Stomach (tissue), 4 donors: ENCODE measurements at regions not wholly inside any gene's neighbourhood (a gene's known extent, or its start where the extent isn't known, plus 50 kb on each side); places are given as distances from the start of the nearest gene placed in this dataset.

Experiments used
- EP300 ChIP-seq: sonication (generic); formaldehyde crosslinking; IDR thresholded peaks from one replicate; pipeline ENCODE4 v1.6.1; 2017; ENCODE audit warnings: antibody characterized with exemption
- POLR2A ChIP-seq, 4 donors: fragments of 450-650 bp; IDR thresholded peaks; one replicate each; pipeline ENCODE4 v1.6.1; 2016; ENCODE audit warnings: antibody characterized with exemption in 4 of 4, control low read depth in 2 of 4, mild to moderate bottlenecking in 1 of 4, moderate library complexity in 1 of 4
- POLR2AphosphoS5 ChIP-seq, 3 donors: sonication (generic); formaldehyde crosslinking; IDR thresholded peaks; one replicate each; pipeline ENCODE4 v1.6.1; 2016; ENCODE audit warnings: antibody characterized with exemption in 3 of 3
- TF ChIP-seq, protein P1 (sequence below), 7 experiments: fragments of 450-650 bp in 4 of 7; fragments of 200-600 bp in 3 of 7; sonication (generic) in 3 of 7; IDR thresholded peaks; one replicate each; pipeline ENCODE4 v1.5.1; 2016 to 2019; ENCODE audit warnings: antibody characterized with exemption in 7 of 7, control low read depth in 2 of 7, mild to moderate bottlenecking in 1 of 7

DNA sequence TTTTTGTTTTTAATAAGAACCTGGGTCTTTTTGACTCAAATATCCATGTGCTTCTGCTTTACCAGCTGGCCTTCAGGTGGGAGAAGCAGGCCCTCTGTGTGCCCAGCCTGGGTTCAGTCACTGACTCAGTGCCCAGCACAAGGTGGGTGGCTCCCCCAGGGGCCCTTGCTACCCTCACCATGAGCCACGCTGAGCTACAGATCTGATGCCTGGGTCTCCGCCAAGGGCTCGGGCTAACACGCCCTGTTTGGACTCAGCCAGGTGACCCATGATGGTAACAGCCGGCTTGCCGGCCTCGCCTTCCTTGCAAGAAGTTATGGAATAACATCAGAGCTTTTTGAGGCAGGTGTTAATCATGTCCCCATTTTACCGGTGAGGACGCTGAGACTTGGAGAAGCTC is 109.5 kb upstream of the NLRP1 start:
- TF ChIP-seq, protein P1, sequence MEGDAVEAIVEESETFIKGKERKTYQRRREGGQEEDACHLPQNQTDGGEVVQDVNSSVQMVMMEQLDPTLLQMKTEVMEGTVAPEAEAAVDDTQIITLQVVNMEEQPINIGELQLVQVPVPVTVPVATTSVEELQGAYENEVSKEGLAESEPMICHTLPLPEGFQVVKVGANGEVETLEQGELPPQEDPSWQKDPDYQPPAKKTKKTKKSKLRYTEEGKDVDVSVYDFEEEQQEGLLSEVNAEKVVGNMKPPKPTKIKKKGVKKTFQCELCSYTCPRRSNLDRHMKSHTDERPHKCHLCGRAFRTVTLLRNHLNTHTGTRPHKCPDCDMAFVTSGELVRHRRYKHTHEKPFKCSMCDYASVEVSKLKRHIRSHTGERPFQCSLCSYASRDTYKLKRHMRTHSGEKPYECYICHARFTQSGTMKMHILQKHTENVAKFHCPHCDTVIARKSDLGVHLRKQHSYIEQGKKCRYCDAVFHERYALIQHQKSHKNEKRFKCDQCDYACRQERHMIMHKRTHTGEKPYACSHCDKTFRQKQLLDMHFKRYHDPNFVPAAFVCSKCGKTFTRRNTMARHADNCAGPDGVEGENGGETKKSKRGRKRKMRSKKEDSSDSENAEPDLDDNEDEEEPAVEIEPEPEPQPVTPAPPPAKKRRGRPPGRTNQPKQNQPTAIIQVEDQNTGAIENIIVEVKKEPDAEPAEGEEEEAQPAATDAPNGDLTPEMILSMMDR (IDR thresholded peaks at IDR 0.05) = no peak
- TF ChIP-seq POLR2AphosphoS5 (IDR thresholded peaks at IDR 0.05) = no peak
- TF ChIP-seq POLR2A (IDR thresholded peaks at IDR 0.05) = no peak
- TF ChIP-seq EP300 = no peak
